ENCODE measurements at regions not wholly inside any gene's neighbourhood (a gene's known extent, or its start where the extent isn't known, plus 50 kb on each side); places are given as distances from the start of the nearest gene placed in this dataset.

GRCh38 chr20:29873946-29874345, 1383.5 kb upstream of the DEFB115 start:
- TF ChIP-seq CTCF (IDR thresholded peaks at IDR 0.05) (no peak), POLR2AphosphoS5 (IDR thresholded peaks at IDR 0.05) (no peak), EP300 (IDR thresholded peaks at IDR 0.05) (no peak)
